H7 (cell line): ENCODE measurements at regions not wholly inside any gene's neighbourhood (a gene's known extent, or its start where the extent isn't known, plus 50 kb on each side); places are given as distances from the start of the nearest gene placed in this dataset.

ENCODE experiments used
- DNase-seq: peaks from one replicate; pipeline ENCODE4 v3.0.0; 2012
- H3K27me3 ChIP-seq: 2 replicates; pipeline ENCODE4 v1.6.0; 2011; ENCODE audit warnings: mild to moderate bottlenecking, low read length; ENCODE audit not compliant: control insufficient read depth, insufficient read depth
- H3K36me3 ChIP-seq: replicated peaks from 2 replicates; pipeline ENCODE4 v1.5.1; 2011; ENCODE audit warnings: low read length; ENCODE audit not compliant: control insufficient read depth, insufficient read depth
- H3K4me3 ChIP-seq: 2 replicates; pipeline ENCODE4 v1.5.1; 2011; ENCODE audit warnings: low read depth, mild to moderate bottlenecking, control low read depth, low read length, moderate library complexity; ENCODE audit not compliant: insufficient read depth

DNA sequence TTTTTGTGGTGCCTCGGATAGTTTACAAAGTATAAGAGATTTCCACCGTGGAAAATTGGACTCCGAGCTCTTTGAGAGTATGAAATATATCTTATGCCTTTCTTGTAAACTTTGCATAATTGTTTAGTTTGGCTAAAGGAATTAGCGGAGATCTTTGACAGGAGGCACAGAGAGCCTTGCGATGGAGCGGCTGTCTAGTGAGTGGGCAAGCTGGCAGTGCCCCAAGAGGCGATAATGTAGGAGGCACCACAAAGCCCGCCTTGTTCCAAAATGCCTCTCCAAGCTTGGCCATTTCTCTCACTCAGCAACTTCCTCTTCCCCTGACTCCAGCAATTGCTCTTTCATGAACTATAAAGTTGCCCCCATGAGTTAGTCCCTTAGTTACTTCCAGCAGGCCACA lies 270.1 kb upstream of the PRICKLE1 start:
- no peak for DNase-seq
- no peak overlapping the region for H3K4me3 ChIP-seq
- H3K27me3 ChIP-seq: no peaks in the 10 kb centered on the region
- H3K36me3 ChIP-seq: no peaks in the 10 kb centered on the region

DNA sequence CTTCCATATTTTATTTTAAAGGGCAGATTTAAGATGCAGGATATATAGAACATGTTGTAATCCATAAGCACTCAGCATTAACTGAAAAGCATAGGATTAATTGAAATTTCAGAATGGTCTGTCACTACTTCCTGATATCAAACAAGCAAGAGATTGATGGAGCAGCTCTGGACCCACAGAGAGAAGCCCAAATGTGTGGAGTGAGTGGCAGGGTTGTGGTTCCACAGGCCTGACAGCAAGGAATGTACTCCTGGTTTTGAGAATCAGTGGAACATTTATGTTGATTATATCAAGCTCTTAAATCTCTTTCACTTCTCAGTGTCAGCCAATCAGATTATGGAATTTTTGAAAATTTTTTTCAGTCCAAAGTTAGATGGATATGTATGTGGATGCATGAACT lies 267.6 kb upstream of the PRICKLE1 start:
- no peak for DNase-seq
- no peaks in the 10 kb centered on the region for H3K27me3 ChIP-seq
- H3K36me3 ChIP-seq: no peaks in the 10 kb centered on the region
- H3K4me3 ChIP-seq: no peak overlapping the region

DNA sequence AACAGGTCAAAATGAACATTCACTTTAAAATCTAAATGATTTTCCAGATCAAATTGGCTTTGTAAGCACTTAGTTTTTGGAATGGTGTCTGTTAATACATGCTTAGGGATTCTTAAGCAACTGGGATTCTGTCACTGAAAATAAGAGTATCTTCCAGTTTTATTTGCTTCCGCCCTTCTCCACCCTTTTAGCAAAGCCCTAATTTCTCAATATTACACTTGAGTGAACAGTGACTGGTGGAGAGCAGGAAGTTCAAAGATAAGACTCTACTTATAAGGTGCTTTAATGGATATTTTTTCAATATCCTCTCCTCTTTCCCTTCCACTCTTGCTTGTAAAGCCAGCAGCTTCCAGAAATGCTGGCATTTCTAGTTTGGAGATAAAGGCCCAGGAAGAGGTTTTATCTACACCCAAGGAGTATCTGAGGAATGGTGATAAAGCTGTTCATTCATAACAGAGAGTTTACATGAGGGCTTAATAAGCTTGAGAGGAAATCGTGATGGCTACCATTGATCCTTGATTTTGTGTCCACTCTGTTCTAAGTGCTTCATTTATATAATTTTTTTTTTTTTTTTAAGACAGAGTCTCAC lies 265.9 kb upstream of the PRICKLE1 start:
- DNase-seq: no peak
- no peaks in the 10 kb centered on the region for H3K27me3 ChIP-seq
- H3K36me3 ChIP-seq: no peaks in the 10 kb centered on the region
- H3K4me3 ChIP-seq: no peak overlapping the region

DNA sequence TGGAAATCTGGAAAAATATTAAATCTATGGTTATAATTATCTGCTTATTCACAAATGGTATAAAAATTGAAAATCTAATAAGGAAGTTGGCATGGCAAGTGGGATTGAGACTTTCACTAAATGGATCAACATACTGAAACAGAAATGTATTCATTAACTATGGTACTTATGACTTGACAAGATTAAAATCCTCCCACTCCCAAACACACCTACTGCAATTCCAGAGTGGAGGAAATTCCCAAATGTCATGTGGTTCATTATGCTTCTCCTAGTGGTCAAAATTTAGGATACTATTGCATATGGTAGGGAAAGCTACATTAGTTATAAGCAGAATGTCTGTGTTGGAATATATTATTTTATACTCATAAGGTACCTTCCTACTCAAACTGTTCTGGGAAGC lies 265.3 kb upstream of the PRICKLE1 start:
- no peak overlapping the region for H3K4me3 ChIP-seq
- no peaks in the 10 kb centered on the region for H3K27me3 ChIP-seq
- H3K36me3 ChIP-seq: no peaks in the 10 kb centered on the region
- no peak for DNase-seq

DNA sequence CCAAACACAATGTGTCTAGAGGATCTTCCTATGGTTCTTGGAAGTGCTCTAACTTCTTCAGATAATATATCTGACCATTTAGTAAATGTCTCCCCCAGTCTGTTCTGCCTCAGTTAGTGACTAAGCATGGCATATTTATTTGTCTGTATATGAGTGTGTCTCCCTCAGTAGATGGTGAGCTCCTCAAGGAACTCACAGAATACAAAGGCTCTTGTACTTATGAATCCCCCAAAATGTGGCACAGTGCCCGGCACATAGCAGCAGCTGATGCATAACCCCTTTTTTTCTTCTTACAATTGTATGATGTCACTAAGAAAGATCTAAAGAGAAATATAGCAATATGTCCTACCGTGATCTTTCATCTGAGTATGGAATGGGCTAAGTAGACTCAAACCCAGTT lies 264.7 kb upstream of the PRICKLE1 start:
- Histone ChIP-seq H3K4me3 (no peak overlapping the region), H3K27me3 (no peaks in the 10 kb centered on the region), H3K36me3 (no peaks in the 10 kb centered on the region)
- DNase-seq: no peak

DNA sequence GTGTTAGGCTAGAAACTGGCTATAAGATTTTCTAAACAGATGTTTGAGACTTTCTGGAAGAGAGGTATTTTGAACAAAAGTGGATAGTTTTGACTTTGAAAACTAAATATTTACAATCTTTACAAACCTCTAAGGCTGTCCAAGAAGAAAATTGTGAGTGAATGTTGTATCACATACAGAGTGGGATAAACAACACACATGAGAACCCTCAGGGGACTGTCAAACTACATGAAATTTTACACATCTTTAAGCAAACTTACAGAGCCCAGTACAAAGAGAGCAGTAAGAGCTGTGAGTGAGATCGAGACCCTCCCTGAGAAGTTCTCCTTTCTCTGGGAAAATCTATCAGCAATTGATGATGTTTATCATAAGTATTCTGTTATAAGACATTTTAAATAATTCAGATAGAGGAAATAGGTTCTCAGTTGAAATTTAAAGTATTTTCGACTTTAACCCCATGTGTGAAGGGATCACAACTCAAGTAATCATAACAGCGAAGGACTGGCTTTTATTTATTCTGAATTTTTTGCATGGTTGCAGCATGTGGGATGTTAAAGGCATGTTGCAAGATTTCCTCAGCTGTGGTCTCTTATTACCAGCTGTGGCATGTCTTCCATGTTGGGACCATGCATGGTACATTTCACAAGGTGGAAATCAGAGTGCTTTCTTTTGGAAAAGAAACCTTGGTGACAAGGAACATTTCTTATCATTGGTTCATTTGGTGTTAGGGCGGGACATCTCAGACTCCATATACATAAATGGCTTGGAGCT lies 264.0 kb upstream of the PRICKLE1 start:
- Histone ChIP-seq H3K36me3 (no peaks in the 10 kb centered on the region), H3K4me3 (no peak overlapping the region), H3K27me3 (no peaks in the 10 kb centered on the region)
- no peak for DNase-seq

DNA sequence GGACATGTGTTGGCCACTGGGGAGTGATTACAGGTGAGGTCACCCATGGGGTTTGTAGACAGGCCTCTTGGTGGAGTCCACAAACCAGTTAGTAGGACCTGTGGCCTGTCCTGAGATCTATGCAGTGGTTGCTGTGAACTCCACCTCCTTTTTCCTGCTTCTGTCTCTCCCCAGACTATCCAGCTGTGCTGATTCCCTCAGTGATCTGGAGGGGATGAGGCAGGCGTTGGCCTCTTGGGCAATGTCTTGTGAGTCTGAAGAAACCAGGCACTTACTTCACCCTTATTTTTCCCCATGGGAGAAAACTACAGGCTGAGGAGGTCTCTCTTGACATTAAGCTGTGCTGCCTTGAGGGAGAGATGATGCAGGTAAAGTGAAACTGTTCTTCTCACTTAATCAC lies 257.2 kb upstream of the PRICKLE1 start:
- Histone ChIP-seq H3K4me3 (no peak overlapping the region), H3K27me3 (no peaks in the 10 kb centered on the region), H3K36me3 (no peaks in the 10 kb centered on the region)
- no peak for DNase-seq

DNA sequence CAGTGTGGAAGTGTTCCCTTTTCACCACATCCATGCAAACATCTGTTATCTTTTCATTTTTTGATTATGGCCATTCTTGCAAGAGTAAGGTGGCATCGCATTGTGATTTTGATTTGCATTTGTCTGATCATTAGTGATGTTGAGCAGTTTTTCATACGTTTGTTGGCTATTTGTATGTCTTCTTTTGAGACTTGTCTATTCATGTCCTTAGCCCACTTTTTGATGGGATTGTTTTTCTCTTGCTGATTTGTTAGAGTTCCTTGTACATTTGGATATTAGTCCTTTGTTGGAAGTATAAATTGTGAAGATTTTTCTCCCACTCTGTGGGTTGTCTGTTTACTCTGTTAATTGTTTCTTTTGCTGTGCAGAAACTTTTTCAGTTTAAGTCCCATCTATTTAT lies 244.5 kb upstream of the PRICKLE1 start:
- Histone ChIP-seq H3K27me3 (no peaks in the 10 kb centered on the region), H3K4me3 (no peak overlapping the region), H3K36me3 (no peaks in the 10 kb centered on the region)
- DNase-seq: no peak

DNA sequence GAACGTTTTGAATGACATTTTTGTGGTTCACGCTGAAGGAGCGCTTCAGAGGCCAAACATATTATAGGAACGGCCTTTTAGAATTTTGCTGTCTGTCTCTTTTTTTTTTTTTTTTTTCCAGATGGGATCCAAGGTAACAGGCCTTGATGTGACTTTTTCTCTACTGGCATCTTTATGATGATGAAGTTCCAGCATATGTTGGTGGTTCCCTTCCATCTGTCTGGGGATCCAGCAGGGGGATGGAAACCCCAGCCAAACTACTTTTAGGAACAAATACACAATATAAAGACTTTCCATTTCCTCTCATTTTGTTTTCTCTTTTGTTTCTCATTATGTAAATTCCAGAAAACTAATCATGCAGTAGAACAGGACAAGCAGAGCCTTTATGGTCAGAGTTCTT lies 239.3 kb upstream of the PRICKLE1 start:
- Histone ChIP-seq H3K27me3 (no peaks in the 10 kb centered on the region), H3K4me3 (no peak overlapping the region), H3K36me3 (no peaks in the 10 kb centered on the region)
- DNase-seq: no peak

DNA sequence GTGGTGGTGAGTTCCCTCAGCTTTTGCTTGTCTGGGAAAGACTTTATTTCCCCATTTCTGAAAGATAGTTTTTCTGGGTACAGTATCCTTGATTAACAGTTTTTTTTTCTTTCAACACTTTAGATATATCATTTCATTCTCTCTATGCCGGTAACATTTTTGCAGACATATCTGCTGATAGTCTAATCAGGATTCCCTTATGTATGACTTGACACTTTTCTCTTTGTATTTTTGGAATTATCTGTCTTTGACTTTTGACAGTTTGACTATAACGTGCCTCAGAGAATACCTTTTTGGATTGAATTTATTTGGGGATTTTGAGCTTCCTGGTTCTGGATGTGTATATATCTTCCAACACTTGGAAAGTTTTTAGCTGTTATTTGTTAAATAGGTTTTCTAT lies 234.8 kb upstream of the PRICKLE1 start:
- Histone ChIP-seq H3K27me3 (no peaks in the 10 kb centered on the region), H3K36me3 (no peaks in the 10 kb centered on the region), H3K4me3 (no peak overlapping the region)
- no peak for DNase-seq

DNA sequence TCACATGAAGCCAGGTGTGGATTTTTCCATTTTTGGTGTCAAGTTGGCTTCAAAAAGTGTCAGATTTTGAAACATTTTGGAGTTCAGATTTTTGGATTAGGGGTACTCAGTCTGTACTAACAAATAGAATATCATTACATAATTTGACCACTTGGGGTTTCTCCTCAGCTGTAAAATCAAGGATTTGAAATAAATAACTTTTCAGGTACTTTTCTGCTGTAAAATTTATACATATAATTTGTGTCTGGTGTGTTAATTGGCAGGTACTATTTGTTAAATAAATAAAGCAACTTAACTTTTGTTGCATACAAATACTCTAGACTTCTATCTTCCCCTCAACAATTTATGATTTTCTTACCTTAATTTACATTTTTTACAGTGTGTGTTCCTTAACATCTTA lies 234.1 kb upstream of the PRICKLE1 start:
- H3K27me3 ChIP-seq: no peaks in the 10 kb centered on the region
- H3K4me3 ChIP-seq: no peak overlapping the region
- no peaks in the 10 kb centered on the region for H3K36me3 ChIP-seq
- no peak for DNase-seq

DNA sequence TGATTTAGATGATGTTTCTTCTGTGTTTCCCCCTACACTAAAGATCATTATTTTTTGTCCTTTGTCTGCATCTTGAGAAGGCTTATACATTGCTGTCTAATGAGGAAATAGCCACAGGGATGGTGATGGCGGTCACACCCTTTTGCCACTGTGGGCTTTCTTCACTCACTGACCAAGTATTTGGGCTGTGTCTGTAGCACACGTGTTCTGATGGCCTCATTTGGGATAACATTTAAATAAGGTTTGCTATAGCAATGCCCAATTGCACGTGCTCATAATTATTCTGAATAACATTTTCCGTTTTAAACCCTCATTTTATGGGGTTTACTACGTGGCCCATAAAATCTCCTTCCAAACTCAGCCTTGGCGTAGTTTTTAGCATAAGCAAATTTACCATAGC lies 230.3 kb upstream of the PRICKLE1 start:
- Histone ChIP-seq H3K36me3 (no peaks in the 10 kb centered on the region), H3K4me3 (no peak overlapping the region), H3K27me3 (no peaks in the 10 kb centered on the region)
- no peak for DNase-seq

DNA sequence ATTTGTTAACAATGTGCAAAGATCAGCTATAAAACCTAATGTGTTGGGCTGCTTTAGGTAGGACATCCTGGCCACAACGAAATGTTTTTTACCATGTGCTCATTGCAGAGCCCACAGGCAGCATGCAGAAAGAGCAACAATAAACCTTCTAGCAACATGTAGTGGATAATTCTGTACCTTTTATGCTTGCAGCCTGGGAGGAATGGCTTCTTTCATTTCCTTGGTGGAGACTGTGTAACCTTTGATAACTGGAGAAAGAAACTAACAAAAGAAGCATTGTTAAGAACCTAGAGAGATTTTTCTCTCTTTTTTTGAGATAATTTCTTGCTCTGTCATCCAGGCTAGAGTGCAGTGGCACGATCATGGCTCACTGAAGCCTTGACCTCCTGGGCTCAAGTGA lies 225.5 kb upstream of the PRICKLE1 start:
- Histone ChIP-seq H3K27me3 (no peaks in the 10 kb centered on the region), H3K4me3 (no peak overlapping the region), H3K36me3 (no peaks in the 10 kb centered on the region)
- no peak for DNase-seq

DNA sequence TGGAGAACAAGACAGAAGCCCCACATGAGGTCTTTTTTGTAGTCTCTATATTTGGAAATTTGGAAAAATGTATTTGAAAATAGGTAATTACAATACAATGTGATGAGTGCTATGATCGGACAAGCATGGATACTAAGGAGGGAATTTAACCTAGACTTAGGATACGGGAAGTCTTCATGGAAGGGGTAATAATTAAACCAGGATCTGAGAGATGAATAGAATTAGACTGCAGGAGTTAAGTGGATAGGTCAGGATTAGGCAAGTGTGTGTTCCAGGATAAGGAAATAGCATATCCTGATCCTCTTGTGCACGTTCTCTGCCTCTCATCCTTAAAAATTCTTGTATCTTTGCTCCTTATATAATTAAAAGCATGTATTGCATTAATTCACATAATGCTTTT lies 223.3 kb upstream of the PRICKLE1 start:
- H3K27me3 ChIP-seq: no peaks in the 10 kb centered on the region
- H3K36me3 ChIP-seq: no peaks in the 10 kb centered on the region
- no peak overlapping the region for H3K4me3 ChIP-seq
- DNase-seq: no peak

DNA sequence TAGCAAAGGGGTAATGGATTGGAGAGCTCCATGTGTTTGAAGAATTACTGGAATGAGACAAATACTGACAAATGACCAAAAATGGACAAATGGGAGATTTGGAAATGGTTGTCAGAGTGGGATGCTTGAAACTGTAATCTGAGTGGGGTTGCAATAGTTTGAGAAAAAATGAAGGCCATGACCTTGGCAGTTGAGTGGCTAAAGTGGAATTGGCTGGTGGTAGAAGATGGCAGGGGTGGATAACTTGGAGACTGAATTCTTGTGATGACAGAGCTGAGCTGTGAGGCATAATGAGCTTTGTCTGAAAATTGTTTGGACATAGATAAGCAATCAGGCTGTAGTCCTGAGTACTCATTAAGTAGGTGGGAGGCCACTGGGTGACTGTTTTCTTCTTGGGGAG lies 222.5 kb upstream of the PRICKLE1 start:
- Histone ChIP-seq H3K27me3 (no peaks in the 10 kb centered on the region), H3K36me3 (no peaks in the 10 kb centered on the region), H3K4me3 (no peak overlapping the region)
- no peak for DNase-seq

DNA sequence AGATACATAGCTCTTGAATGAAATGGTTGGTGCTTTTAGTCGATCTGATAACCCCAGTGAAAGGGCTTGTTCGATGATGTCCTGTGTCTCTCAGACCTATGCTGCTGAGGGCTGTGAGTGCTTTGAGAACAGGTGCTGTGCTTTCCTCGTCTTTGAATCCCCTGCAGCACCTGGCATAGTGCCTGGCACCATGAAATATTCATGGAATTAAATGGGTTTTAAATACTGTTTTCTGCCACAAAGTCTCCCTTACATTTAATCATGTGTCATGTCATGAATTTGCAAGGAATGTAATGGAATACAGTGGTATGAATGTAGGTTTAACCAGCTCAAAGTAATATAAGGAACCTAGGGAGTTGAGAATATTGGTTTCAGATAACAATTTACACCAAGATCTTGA lies 220.5 kb upstream of the PRICKLE1 start:
- Histone ChIP-seq H3K27me3 (no peaks in the 10 kb centered on the region), H3K36me3 (no peaks in the 10 kb centered on the region), H3K4me3 (no peak overlapping the region)
- DNase-seq: no peak
